ENCODE measurements at regions not wholly inside any gene's neighbourhood (a gene's known extent, or its start where the extent isn't known, plus 50 kb on each side); places are given as distances from the start of the nearest gene placed in this dataset.

GRCh38 chr1:88519156-88519555 is 164.9 kb upstream of the PKN2 start:
- H3K27ac ChIP-seq (ENCODE audit: low read depth in 1 of 2, low read length in 2 of 2), result no peak overlapping the region
- no peaks in the 10 kb centered on the region for H3K27me3 ChIP-seq (ENCODE audit: control insufficient read depth in 4 of 4, insufficient read depth in 4 of 4, low read length in 3 of 4)
- H3K4me3 ChIP-seq (ENCODE audit: low read depth in 1 of 3, low read length in 3 of 3), result no peak overlapping the region
- H3K9ac ChIP-seq (ENCODE audit: low read depth in 1 of 2, low read length in 2 of 2), result no peak overlapping the region
- whole genome bisulfite sequencing, result 78% methylated on average over 1 of the region's 1 CpG
- H3K4me1 ChIP-seq (ENCODE audit: control insufficient read depth in 4 of 4, insufficient read depth in 4 of 4, low read length in 3 of 4), result no peaks in the 10 kb centered on the region
- H3K9me3 ChIP-seq (ENCODE audit: control insufficient read depth in 4 of 4, low read length in 3 of 4), result no peaks in the 10 kb centered on the region
- TF ChIP-seq YY1 (IDR thresholded peaks at IDR 0.05) (no peak), JUND (IDR thresholded peaks at IDR 0.05) (no peak), EGR1 (IDR thresholded peaks at IDR 0.05; ENCODE audit: low read depth in 2 of 2) (no peak), GABPA (IDR thresholded peaks at IDR 0.05 in 1 of 2, conservative IDR thresholded peaks at IDR 0.05 in 1 of 2) (no peak)
- no peak for DNase-seq (ENCODE audit: low spot score)
- no peaks in the 10 kb centered on the region for H3K36me3 ChIP-seq (ENCODE audit: control insufficient read depth in 4 of 4, insufficient read depth in 3 of 4, low read depth in 1 of 4, low read length in 3 of 4)

- no peaks in the 10 kb centered on the region for H3K27me3 ChIP-seq (ENCODE audit: control insufficient read depth in 4 of 4, insufficient read depth in 4 of 4, low read length in 3 of 4)
- H3K9ac ChIP-seq (ENCODE audit: low read depth in 1 of 2, low read length in 2 of 2), result no peak overlapping the region
- TF ChIP-seq CTCF (IDR thresholded peaks at IDR 0.05; ENCODE audit: low read depth, low read length, missing input control), result no peak
- TF ChIP-seq TAF1 (conservative IDR thresholded peaks at IDR 0.05), result no peak
- no peak for TF ChIP-seq RXRA (IDR thresholded peaks at IDR 0.05)
- no peak for TF ChIP-seq SP1 (IDR thresholded peaks at IDR 0.05)
- no peak for TF ChIP-seq ZBTB33 (IDR thresholded peaks at IDR 0.05)
- no peak for TF ChIP-seq GABPA (IDR thresholded peaks at IDR 0.05 in 1 of 2, conservative IDR thresholded peaks at IDR 0.05 in 1 of 2)
- TF ChIP-seq FOXA2 (IDR thresholded peaks at IDR 0.05), result no peak
- no peak for TF ChIP-seq FOXA1 (IDR thresholded peaks at IDR 0.05)
- no peak for TF ChIP-seq EGR1 (IDR thresholded peaks at IDR 0.05; ENCODE audit: low read depth in 2 of 2)
- TF ChIP-seq HNF4A (conservative IDR thresholded peaks at IDR 0.05), result no peak
- TF ChIP-seq, protein P1, sequence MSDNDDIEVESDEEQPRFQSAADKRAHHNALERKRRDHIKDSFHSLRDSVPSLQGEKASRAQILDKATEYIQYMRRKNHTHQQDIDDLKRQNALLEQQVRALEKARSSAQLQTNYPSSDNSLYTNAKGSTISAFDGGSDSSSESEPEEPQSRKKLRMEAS (IDR thresholded peaks at IDR 0.05), result no peak
- no peak for TF ChIP-seq HNF4G (IDR thresholded peaks at IDR 0.05)
- H3K4me3 ChIP-seq (ENCODE audit: low read depth in 1 of 3, low read length in 3 of 3), result no peak overlapping the region
- no peak for DNase-seq (ENCODE audit: low spot score)
- H3K36me3 ChIP-seq (ENCODE audit: control insufficient read depth in 4 of 4, insufficient read depth in 3 of 4, low read depth in 1 of 4, low read length in 3 of 4), result no peaks in the 10 kb centered on the region
- H3K9me3 ChIP-seq (ENCODE audit: control insufficient read depth in 4 of 4, low read length in 3 of 4), result no peaks in the 10 kb centered on the region
- no peak overlapping the region for H3K27ac ChIP-seq (ENCODE audit: low read depth in 1 of 2, low read length in 2 of 2)
- no peaks in the 10 kb centered on the region for H3K4me1 ChIP-seq (ENCODE audit: control insufficient read depth in 4 of 4, insufficient read depth in 4 of 4, low read length in 3 of 4)
- WGBS, result 89% methylated on average over 4 of the region's 4 CpGs
Measured at GRCh38 chr1:88523854-88524528, 160.1 kb upstream of the PKN2 start.

- no peaks in the 10 kb centered on the region for H3K27me3 ChIP-seq (ENCODE audit: control insufficient read depth in 4 of 4, insufficient read depth in 4 of 4, low read length in 3 of 4)
- 96% methylated on average over 3 of the region's 3 CpGs for WGBS
- no peaks in the 10 kb centered on the region for H3K9me3 ChIP-seq (ENCODE audit: control insufficient read depth in 4 of 4, low read length in 3 of 4)
Measured at GRCh38 chr1:88526456-88526855, 157.6 kb upstream of the PKN2 start.

More at GRCh38 chr1:88526456-88526855, 157.6 kb upstream of the PKN2 start:
- Histone ChIP-seq H3K4me3 (ENCODE audit: low read depth in 1 of 3, low read length in 3 of 3) (no peak overlapping the region), H3K27ac (ENCODE audit: low read depth in 1 of 2, low read length in 2 of 2) (no peak overlapping the region), H3K4me1 (ENCODE audit: control insufficient read depth in 4 of 4, insufficient read depth in 4 of 4, low read length in 3 of 4) (no peaks in the 10 kb centered on the region), H3K9ac (ENCODE audit: low read depth in 1 of 2, low read length in 2 of 2) (no peak overlapping the region), H3K36me3 (ENCODE audit: control insufficient read depth in 4 of 4, insufficient read depth in 3 of 4, low read depth in 1 of 4, low read length in 3 of 4) (no peaks in the 10 kb centered on the region)
- DNase-seq (ENCODE audit: low spot score), result no peak
- no peak for TF ChIP-seq JUND (IDR thresholded peaks at IDR 0.05)
- TF ChIP-seq RXRA (IDR thresholded peaks at IDR 0.05), result no peak
- TF ChIP-seq REST (IDR thresholded peaks at IDR 0.05), result no peak
- no peak for TF ChIP-seq ATF3 (IDR thresholded peaks at IDR 0.05)
- TF ChIP-seq HNF4G (IDR thresholded peaks at IDR 0.05), result no peak
- TF ChIP-seq YY1 (IDR thresholded peaks at IDR 0.05), result no peak
